H54 (cell line): ENCODE measurements at regions not wholly inside any gene's neighbourhood (a gene's known extent, or its start where the extent isn't known, plus 50 kb on each side); places are given as distances from the start of the nearest gene placed in this dataset.

Experiments
- DNase-seq: peaks from one replicate; pipeline ENCODE4 v3.0.0; 2011; ENCODE audit warnings: low spot score, mixed read lengths; ENCODE audit not compliant: insufficient read length
- FAIRE-seq: peaks from 3 replicates; lab custom pipeline; 2011; peaks lifted over from hg19 to GRCh38; lab: Jason Lieb, UNC
- POLR2A ChIP-seq: IDR thresholded peaks from 2 replicates; pipeline ENCODE4 v1.6.1; 2011; ENCODE audit warnings: low read depth, mild to moderate bottlenecking, low read length

DNA sequence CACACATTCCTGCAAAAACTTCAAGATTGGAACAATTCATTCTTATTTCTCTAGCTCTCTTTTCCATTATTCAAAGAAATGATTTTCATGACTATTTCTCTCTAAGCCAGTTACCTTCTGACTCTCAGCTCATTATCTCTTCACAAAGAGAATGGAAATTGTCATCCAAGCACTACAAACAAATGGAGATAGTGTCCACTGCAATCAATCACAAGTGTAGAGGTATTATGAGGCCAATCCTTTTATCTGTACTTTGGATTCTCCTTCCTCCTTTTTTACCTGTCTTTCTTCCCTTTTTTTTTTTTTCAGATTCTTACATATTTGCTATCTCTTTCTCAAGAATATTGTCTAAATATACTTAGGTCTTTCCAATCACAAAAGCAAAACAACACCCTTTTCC lies 497.7 kb upstream of the MEF2C start:
- DNase-seq (no peak), FAIRE-seq (no peak)
- no peak for TF ChIP-seq POLR2A

DNA sequence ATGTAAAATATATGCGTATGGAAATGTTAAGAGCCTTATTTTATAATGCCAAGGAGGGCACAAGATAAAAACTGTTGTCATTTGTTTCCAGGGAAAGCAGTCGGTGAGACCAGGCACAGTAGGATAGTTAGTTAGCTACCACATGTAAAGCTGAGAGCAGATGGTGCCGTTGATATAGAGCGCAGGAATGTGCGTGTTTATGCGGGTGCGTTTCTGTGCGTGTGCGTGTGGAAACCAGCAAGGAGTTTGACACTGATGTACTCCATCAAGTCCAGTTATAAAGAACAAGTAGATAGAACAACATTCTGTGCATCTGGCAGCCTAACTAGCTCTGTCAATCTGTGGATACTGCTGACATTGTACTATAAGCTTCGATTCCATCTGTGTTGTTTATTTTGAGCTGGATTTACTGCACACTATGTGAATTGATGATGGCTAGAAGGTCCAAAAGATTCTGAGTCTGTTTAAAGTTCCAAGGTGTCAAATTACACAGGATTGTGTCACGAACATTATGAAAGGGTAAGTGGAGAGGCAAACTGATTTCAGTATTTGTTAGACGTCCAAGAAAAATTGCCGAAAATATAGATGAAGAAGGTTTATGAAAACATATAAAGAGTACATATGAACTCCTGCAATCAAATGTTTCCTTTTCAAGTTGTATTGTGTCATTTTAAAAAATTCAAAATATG lies 494.9 kb upstream of the MEF2C start:
- no peak for TF ChIP-seq POLR2A
- FAIRE-seq: no peak
- no peak for DNase-seq

DNA sequence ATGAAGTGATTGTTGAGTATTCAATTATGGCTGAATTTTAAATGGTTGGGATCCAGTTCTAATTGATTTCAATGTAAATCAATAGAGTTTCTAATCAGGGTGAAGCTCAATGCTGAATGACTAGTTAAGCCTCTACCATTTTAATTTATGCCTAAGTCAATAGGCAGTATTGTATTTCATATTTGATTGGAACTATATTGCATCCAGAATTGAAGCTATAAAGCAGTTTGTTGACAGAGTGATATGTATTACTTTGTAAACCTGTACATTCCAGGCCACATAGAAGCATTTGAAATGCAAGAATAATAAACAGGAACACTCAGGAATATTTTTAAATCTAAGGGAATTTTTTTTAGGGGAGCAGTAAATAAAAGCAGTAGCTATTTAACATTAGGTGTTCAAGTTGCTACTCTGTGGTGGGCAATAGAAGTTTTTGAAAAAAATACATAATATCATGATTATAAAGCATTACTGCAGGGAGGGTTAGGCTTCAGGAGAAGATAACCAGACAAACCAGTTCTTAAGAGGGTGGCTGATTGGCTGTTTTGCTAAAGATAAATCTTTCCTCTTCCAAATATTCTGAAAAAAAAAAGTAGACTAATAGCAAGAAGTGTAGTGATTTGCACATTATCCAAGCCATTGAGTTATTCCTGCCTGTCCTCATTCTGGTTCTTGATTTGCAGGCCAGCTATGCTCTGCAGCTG lies 492.0 kb upstream of the MEF2C start:
- DNase-seq: no peak

DNA sequence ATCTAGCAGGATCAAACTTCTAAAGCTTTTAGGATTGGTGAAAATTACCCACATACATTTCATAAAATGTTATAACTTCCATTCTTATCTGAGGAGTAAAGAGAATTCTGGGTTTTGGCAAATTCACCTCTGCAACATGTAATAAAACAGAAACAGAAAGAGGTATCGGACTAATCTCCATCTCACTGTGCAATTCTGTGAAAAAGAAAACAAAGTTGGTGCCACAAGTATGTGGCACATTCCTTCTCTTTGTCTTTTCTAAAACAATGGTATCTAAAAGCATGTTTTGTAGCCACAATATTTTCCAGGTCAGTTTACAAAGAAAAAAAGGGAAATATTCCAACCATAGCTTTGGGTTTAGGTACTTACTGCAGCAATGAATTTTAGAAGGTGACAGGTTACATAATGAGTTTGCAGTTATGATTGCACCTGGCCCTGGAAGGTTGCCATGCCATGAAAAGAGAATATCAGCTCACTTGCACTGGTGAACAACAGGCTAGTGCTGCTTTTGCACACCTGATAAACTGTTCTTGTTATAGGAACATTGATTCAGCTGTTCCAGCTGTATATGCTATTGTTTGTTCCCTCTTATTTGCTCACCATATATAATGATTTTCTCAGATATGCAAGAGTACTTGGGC lies 491.3 kb upstream of the MEF2C start:
- no peak for DNase-seq
- no peak for TF ChIP-seq POLR2A
- no peak for FAIRE-seq

More for the DNA sequence above, 492.0 kb upstream of the MEF2C start:
- no peak for FAIRE-seq
- TF ChIP-seq POLR2A: no peak

DNA sequence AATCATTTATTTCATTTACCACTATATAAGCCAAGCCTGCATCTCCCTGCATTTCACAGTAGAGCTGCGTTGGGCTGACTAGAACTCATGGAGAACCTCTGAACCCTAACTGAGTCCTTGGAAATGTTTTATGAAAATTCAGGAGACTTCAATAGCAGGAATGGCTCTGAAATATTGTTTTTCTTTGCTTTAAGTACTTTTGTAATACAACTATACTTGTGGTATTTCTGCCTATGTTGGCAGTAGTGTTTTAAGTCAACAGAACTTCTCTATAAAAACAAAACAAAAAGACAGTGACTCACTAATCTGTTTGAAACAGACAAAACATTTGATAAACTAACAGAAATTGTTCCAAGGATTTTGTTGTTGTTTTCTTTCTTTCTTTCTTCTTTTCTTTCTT lies 489.2 kb upstream of the MEF2C start:
- FAIRE-seq (no peak), DNase-seq (no peak)
- TF ChIP-seq POLR2A: no peak

DNA sequence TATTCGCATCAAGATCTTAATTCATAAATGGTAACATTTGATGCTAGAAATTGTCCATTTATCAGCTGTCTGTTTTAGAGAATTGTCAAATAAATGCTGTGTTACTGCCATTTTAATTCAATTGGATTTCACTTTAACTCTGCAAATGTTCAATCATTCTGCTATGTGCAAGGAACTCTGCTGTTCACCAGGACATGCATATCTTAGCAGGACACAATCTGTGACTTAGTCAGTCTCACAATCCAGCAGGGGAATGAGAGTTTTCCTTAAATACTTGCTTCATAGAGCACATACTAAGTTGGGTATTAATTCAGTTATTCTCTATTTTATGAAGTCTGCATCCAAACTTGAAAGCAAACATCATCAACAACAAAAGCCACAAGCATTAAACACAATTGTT lies 488.7 kb upstream of the MEF2C start:
- DNase-seq: no peak
- FAIRE-seq: no peak
- TF ChIP-seq POLR2A: no peak

DNA sequence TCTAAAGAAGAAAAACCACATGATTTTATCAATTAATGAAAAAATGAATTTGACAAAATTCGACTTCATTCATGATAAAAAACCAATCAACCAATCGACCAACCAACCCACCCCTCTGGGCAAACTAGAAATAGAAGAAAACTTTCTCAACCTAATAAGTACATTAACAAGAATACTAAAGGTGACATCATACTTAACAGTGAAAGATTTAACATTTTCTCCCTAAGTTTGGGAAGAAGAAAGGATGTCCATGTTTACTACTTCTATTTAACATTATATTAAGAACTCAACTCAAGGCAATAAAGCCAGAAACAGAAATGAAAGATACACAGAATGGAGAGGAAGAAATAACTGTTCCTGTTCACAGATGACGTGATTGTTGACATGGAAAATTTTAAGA lies 476.1 kb upstream of the MEF2C start:
- FAIRE-seq (no peak), DNase-seq (no peak)
- no peak for TF ChIP-seq POLR2A

DNA sequence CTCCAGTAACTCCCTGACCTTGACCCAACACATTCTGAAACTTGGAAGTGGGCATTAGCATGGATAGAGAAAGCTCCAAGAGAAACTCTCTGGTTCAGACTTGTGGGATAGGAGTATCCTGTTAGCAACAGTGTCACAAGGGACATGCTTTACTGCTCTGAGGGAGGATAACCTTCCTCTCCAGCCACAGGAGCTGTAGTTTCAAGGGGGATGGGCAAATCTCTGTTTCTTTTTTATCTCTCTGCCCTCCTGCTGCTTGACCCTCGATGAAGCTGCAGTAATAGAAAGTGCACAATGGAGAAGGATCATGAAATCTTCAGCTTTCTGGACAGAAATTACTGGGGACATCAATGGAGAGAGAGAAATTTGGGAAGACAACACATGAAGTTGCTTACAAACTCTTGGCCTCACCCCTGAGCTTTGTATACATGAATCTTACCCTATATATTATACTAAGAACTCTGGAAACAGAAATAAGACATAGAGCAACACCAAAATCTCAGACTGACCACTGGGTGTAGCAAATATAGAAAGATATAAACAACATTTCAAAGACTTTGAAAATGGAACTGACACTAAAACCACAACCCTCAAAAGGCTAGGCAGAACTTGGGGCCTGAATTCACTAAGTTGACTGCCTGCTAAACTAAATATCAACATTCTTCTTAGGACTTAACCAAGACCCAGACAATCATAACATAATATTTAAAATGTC lies 471.0 kb upstream of the MEF2C start:
- FAIRE-seq: no peak
- TF ChIP-seq POLR2A: no peak
- DNase-seq: no peak

DNA sequence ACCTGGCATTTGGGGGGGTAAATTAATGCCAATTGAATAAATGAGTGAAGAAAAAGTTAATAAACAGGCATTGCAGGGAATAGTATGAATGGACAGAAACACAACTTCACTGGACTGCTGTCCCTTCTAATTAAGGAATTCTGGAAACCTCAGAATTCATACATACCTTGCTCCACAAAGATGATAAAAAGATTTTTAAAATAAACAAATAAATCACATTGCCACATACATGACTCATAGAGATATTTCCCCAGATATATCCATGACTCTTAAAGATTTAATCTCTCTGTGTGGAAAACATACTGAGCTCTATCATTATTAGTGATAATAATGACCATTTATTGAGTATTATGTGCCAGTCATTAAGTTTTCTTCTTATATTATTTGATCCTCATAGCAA lies 469.0 kb upstream of the MEF2C start:
- no peak for TF ChIP-seq POLR2A
- DNase-seq (no peak), FAIRE-seq (no peak)

DNA sequence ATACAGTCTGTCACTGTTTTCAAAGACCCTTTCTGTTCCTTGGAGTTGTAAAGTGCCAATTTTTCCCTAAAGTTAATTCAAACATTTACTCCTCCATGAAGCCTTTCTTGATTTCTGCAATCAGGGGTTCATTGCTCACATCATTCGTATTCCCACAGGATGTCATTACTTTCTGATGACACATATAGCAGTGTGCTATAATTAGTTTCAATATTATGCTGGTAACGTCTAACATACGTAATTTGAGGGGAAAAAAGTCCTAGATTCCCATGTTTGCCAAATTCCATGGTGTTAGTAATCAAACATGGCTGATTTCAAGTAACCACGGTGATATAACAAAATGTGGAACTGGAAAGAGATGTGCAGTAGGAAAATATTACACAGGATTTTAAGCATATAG lies 468.2 kb upstream of the MEF2C start:
- DNase-seq (no peak), FAIRE-seq (peak; percentile 50)
- TF ChIP-seq POLR2A: no peak

DNA sequence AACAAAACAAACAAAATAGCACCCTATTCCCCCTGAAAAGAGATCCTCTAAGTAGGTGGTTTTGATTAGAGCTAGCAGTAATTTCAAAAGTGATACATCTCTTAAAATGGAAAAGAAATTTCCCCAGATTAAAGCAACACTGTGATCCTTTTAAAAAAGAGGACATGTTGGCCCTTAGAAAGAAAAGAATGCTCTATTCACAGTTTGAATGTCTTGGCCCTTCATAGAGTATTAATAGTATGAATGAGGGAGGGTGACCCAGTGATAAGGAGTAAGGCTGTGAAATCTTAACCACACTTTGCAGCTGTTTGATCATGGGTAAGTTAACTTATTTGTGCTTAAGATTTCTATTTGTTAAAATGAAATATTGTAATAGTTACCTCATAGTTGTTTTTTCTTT lies 467.7 kb upstream of the MEF2C start:
- FAIRE-seq: peak; percentile 33

DNA sequence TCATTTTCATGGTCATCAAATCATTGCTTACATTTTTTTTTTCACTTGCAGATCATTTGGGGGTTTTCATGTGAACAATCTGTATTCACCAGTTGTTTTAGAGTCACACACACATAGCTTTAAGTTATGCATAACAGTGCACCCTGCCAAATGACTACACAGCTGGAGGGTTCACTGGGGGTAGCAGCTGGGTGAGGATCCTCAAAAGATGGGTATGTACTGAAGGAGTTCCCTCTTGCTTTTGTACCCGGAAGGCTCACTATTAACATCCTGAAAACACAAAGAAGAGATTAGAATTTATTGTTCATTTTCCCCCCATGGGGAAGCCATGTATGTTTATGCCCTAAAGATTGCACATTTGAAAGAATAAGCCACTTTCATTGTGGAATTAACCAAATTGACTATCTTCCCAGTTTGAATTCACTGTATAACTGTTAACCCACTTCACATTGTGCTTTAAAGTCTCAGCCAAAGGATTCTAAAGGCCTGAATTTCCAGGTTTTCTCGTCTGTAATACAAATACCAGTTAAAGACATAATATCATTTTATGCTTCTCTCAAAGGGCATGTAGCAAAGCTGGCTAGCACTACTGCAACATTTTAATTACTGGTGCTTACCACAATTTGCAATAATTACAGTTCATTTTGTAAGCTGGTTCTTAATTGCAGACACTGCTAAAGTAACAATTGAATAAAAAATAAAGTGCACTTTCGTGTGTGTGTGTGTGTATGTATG lies 466.4 kb upstream of the MEF2C start:
- DNase-seq: no peak

More for the DNA sequence above, 467.7 kb upstream of the MEF2C start:
- TF ChIP-seq POLR2A: no peak
- DNase-seq: no peak

DNA sequence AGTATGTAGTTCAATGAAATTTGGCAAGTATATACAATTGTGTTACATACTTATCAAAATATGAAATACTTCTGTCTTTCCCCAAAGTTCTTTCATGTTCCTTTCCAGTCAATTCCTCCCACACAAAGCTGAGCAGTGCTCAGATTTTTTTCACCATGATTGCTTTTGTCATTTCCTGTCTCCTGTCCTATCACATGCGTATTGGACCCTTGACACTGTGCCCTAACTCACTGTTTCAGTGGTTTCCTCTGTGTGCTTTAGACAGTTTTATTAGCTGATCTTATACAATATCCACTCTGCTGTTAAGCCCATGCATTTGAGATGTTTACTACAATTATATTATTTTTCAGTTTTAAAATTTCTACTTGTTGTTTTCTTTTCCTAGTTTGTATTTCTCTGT lies 463.6 kb upstream of the MEF2C start:
- FAIRE-seq (no peak), DNase-seq (no peak)
- TF ChIP-seq POLR2A: no peak

More for the DNA sequence above, 466.4 kb upstream of the MEF2C start:
- TF ChIP-seq POLR2A: no peak
- no peak for FAIRE-seq
